PC-9 (cell line): ENCODE measurements at regions not wholly inside any gene's neighbourhood (a gene's known extent, or its start where the extent isn't known, plus 50 kb on each side); places are given as distances from the start of the nearest gene placed in this dataset.

Experiments used
- EZH2 ChIP-seq: fragments of 200-600 bp; sonication (generic); IDR thresholded peaks from 2 replicates; pipeline ENCODE4 v1.8.0; 2017; ENCODE audit warnings: antibody characterized with exemption, low read depth
- TF ChIP-seq, protein P1 (sequence below): fragments of 200-600 bp; sonication (generic); conservative IDR thresholded peaks from 2 replicates; pipeline ENCODE4 v1.6.1; 2017; ENCODE audit warnings: mixed run types, antibody characterized with exemption, mild to moderate bottlenecking, moderate library complexity

DNA sequence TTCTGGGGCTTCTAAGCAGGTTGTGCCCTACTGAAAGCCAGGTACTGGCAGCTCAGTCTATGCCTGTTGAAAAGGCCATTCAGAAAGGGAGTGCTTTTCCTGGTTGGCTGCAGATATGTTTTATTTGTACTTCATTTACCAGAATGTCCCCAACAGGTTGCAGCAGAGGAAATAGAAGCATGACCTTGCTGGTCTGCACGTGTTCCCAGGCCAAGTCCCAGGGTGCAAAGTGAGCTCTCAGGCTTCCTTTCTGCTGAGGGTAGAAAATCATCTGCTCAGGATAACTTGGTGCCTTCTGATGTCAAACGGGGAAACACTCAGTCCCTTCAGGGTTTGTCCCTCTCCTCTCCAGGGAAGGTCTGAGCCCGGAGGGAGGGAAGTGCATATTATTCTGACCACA, 356.4 kb downstream of the BCL11B start:
- no peak for TF ChIP-seq EZH2
- TF ChIP-seq, protein P1, sequence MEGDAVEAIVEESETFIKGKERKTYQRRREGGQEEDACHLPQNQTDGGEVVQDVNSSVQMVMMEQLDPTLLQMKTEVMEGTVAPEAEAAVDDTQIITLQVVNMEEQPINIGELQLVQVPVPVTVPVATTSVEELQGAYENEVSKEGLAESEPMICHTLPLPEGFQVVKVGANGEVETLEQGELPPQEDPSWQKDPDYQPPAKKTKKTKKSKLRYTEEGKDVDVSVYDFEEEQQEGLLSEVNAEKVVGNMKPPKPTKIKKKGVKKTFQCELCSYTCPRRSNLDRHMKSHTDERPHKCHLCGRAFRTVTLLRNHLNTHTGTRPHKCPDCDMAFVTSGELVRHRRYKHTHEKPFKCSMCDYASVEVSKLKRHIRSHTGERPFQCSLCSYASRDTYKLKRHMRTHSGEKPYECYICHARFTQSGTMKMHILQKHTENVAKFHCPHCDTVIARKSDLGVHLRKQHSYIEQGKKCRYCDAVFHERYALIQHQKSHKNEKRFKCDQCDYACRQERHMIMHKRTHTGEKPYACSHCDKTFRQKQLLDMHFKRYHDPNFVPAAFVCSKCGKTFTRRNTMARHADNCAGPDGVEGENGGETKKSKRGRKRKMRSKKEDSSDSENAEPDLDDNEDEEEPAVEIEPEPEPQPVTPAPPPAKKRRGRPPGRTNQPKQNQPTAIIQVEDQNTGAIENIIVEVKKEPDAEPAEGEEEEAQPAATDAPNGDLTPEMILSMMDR: no peak
